Motor neuron (in vitro differentiated cells): ENCODE measurements at regions not wholly inside any gene's neighbourhood (a gene's known extent, or its start where the extent isn't known, plus 50 kb on each side); places are given as distances from the start of the nearest gene placed in this dataset.
"Not testable (repeated sequence)": the region's sequence is repeated elsewhere in the genome, so short reads cannot be mapped to it uniquely, and the experiment has no call there.

Source experiments
- ATAC-seq, 8 experiments: fragments of 200-7000 bp; cut with Tn5 transposase; replicated peaks in 6 of 8; 2 replicates each; pipeline ENCODE4 v1.8.0; 2021; ENCODE audit warnings: mild to moderate bottlenecking in 8 of 8, moderate library complexity in 8 of 8
- H3K27ac ChIP-seq, 2 donors: fragments of 250-450 bp; sonication (Bioruptor Pico); 2 replicates each; pipeline ENCODE4 v1.9.0; 2021; ENCODE audit warnings: antibody characterized with exemption in 2 of 2, mild to moderate bottlenecking in 2 of 2, moderate library complexity in 1 of 2
- H3K4me1 ChIP-seq, 2 donors: fragments of 250-450 bp; sonication (Bioruptor Pico); replicated peaks in 1 of 2; 2 replicates each; pipeline ENCODE4 v1.6.1; 2021; ENCODE audit warnings: antibody characterized with exemption in 2 of 2, mild to moderate bottlenecking in 2 of 2, moderate library complexity in 1 of 2
- H3K4me3 ChIP-seq, 5 donors: fragments of 250-450 bp; sonication (Bioruptor Pico); 2 replicates each; pipeline ENCODE4 v1.9.0; 2021; ENCODE audit warnings: antibody characterized with exemption in 5 of 5, mild to moderate bottlenecking in 5 of 5, moderate library complexity in 4 of 5
- WGBS, 10 experiments: fragments of 450-650 bp; shearing (Covaris generic); methylation state at CpG; one replicate each; pipeline ENCODE4 v1.0.0; 2022; 5-methylcytosine and 5-hydroxymethylcytosine counted together
- in situ Hi-C, 9 experiments: fragments of 400-800 bp; cut with MboI; loops; one replicate each; pipeline ENCODE4 v1.15.0; 2021; ENCODE audit warnings: low sequenced_read_pairs in 9 of 9, low pct_unique_long_range_greater_than_20kb in 2 of 9; ENCODE audit not compliant: unreplicated experiment in 9 of 9

- no peak overlapping the region for H3K4me3 ChIP-seq
- ATAC-seq, result peak in 3 of 8 experiments; percentile 70 to 95 (median 77)
- no peak overlapping the region for H3K27ac ChIP-seq
- WGBS, 10 experiments, result 20 to 100% (median 84%) methylated on average over 2 to 4 of the region's 4 CpGs
- in situ Hi-C loops, result no loop called here
- H3K4me1 ChIP-seq, result no peaks in the 10 kb centered on the region
Observed at GRCh38 chr3:110933821-110934426, 137.7 kb upstream of the NECTIN3 start.

DNA sequence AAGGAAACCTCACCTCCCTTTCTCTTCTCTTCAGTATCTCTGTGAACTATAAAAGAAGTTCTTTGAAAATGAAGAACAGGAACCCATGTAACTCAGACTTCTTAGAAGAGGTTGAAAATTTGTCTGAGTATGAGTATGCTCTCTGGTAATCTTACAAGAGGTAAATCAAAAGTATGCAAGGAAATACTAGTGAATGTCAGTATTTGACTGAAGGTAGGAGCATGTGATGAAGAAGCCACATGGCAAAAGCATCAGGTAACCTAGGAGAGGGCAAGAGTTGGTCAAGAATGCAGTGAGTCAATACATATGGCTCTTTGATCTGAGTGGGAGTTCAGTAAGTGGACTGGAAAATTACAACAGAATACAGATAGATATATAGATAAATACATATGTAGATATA is 133.0 kb upstream of the NECTIN3 start:
- in situ Hi-C loops, result no loop called here
- Histone ChIP-seq H3K4me3 (no peak overlapping the region), H3K4me1 (no peaks in the 10 kb centered on the region), H3K27ac (no peak overlapping the region)
- peak in 1 of 8 experiments; percentile 81 for ATAC-seq

GRCh38 chr3:110940055-110940454 is 131.6 kb upstream of the NECTIN3 start:
- Histone ChIP-seq H3K27ac (no peak overlapping the region), H3K4me1 (no peaks in the 10 kb centered on the region), H3K4me3 (no peak overlapping the region)
- in situ Hi-C loops, result no loop called here
- peak in 1 of 8 experiments; percentile 74 for ATAC-seq
- WGBS, 10 experiments, result 0 to 80% (median 35%) methylated on average over 1 of the region's 1 CpG; no CpG with 5 or more reads in 2 of the 10 experiments

DNA sequence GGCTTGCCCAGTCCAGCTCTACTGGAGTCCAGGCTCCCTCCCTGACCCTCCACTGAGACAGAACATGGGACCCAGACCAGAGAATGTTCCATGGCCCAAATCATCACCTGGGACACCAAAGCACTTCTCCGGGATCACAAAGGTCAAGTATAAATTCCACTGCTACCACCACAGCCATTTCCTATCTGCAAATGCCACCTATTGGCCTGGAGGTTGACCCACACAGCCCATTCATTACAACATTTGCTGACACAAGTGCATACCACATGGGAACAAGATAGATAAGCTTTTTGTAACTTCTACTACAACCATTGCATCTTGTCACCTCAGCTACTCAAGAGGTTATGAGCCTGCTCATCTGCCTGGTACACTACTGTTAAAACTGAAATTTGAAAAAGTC is 126.8 kb upstream of the NECTIN3 start:
- no peak overlapping the region for H3K27ac ChIP-seq
- in situ Hi-C loops, result no loop called here
- 100% methylated on average over 1 of the region's 1 CpG; no CpG with 5 or more reads in 8 of the 10 experiments for WGBS, 10 experiments
- ATAC-seq, result no peak
- H3K4me1 ChIP-seq, result no peaks in the 10 kb centered on the region
- H3K4me3 ChIP-seq, result no peak overlapping the region

GRCh38 chr3:110946810-110947209 is 124.8 kb upstream of the NECTIN3 start:
- H3K4me1 ChIP-seq, result no peaks in the 10 kb centered on the region
- in situ Hi-C loops, result no loop called here
- H3K4me3 ChIP-seq, result no peak overlapping the region
- no peak overlapping the region for H3K27ac ChIP-seq
- peak in 1 of 8 experiments; percentile 40 for ATAC-seq

DNA sequence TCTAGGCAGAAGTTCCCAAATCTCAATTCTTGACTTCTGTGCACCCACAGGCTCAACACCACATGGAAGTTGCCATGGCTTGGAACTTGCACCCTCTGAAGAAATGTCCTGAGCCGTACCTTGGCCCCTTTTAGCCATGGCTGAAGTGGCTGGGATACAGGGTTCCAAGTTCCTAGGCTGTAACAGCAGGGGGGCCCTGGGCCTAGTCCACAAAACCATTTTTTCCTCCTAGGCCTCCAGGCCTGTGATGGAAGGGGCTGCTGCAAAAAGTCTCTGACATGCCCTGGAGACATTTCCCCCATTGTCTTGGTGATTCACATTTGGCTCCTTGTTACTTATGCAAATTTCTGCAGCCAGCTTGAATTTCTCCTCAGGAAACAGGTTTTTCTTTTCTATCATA is 122.4 kb upstream of the NECTIN3 start:
- H3K4me1 ChIP-seq, in situ Hi-C loops, H3K27ac ChIP-seq, ATAC-seq, H3K4me3 ChIP-seq: not testable (repeated sequence)
- WGBS, 10 experiments, result 20 to 100% (median 43%) methylated on average over 1 of the region's 1 CpG; no CpG with 5 or more reads in 5 of the 10 experiments

DNA sequence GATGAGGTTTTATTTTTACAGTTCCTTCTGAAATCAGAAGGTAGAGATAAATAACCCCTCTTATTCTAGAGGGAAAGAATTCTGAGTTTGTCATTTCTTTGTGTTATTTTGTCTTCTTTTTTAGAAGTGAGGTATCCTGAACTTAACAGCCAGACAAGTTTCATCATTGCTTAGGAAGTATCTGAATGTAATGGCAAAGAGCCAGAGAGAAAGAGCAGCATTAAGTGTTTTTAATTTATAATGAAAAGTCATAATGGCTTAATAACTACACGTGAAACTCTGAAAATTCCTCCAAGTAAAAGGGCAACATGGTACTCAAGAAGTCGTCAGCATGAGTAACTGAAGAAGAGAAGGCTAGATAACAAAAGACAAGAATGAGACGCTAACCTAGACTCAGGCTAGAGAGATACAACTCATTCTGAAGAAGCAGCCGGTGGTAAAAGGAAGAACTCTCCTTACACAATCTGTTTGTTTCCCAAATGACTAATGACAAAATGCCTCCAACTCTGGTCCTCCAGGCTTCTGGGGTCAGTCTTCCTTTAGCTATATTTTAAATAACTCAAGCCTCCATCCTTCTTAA is 116.2 kb upstream of the NECTIN3 start:
- in situ Hi-C loops, result no loop called here
- no peak overlapping the region for H3K4me3 ChIP-seq
- H3K4me1 ChIP-seq, result peaks cover 0 to 4% of the 10 kb centered on the region in 2 donors
- no peak for ATAC-seq
- H3K27ac ChIP-seq, result no peak overlapping the region
- 14 to 95% (median 79%) methylated on average over 1 to 4 of the region's 4 CpGs for WGBS, 10 experiments

DNA sequence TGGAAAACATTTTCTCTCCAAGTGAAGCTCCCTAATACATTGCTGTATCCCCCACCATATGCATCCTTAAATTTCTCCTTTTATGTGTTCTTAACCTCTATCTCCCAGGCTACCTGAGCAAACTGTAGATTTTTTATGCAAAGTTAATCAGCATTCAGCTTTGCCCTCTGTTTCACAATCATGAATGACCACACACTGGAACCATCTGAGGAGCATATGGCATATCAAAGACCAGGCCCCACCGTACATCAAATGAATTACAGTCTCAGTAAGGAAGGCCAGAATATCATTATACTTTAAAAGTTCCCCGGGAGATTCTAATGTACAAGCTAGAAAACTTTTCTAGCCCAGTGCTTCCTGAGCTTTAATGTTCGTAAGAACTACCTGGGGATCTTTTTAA is 115.5 kb upstream of the NECTIN3 start:
- 15 to 100% (median 83%) methylated on average over 1 to 3 of the region's 3 CpGs; no CpG with 5 or more reads in 1 of the 10 experiments for WGBS, 10 experiments
- in situ Hi-C loops, result no loop called here
- peak in 3 of 8 experiments; percentile 45 to 55 (median 49) for ATAC-seq
- Histone ChIP-seq H3K4me1 (peaks cover 0 to 4% of the 10 kb centered on the region in 2 donors), H3K27ac (no peak overlapping the region), H3K4me3 (no peak overlapping the region)

DNA sequence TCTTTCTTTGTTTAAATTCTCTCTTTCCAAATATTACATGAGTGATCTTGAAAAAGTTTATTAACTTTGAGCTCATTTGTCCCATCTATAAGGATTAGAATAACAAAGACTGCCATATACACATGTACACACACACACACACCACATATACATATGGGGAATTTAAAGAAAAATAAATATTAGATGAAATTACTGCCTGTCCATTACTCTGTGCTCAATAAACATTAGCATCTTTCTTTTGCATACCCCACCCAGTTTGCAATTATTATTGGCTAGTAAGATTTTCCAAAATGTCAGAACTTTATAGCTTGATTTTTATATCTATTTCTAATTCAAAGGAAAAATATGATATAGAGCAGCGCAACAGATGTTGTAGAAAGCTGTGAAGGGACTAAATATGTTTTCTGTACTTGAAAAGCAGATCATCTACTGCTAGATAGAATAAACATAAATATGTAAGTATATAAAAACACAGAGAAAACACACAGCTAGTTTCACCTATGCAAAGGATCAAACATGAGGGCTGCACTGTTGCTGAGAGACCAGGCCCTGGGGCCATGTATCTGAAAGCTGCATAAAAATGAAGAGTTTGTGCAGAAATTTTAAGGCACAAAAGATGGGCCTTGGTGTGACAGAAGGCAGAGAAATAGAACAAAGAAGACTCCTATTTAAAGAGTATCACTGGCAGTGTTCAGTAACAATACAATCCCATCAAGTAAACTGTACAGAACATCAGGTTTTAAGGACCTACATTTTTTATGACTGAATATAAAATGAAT is 114.2 kb upstream of the NECTIN3 start:
- WGBS, 10 experiments, result 60 to 100% (median 100%) methylated on average over 1 of the region's 1 CpG; no CpG with 5 or more reads in 1 of the 10 experiments
- no peak overlapping the region for H3K27ac ChIP-seq
- H3K4me1 ChIP-seq, result peaks cover 0 to 4% of the 10 kb centered on the region in 2 donors
- in situ Hi-C loops, result no loop called here
- H3K4me3 ChIP-seq, result no peak overlapping the region
- ATAC-seq, result peak in 5 of 8 experiments; percentile 24 to 79 (median 61)

- Histone ChIP-seq H3K27ac (no peak overlapping the region), H3K4me3 (no peak overlapping the region), H3K4me1 (peaks cover 0 to 4% of the 10 kb centered on the region in 2 donors)
- in situ Hi-C loops, result no loop called here
- peak in 2 of 8 experiments; percentile 62 to 67 for ATAC-seq
- WGBS, 10 experiments, result 88 to 100% (median 100%) methylated on average over 1 to 4 of the region's 10 CpGs; no CpG with 5 or more reads in 5 of the 10 experiments
Observed at GRCh38 chr3:110958313-110959147, 113.1 kb upstream of the NECTIN3 start.

GRCh38 chr3:110965976-110966375 is 105.6 kb upstream of the NECTIN3 start:
- H3K4me3 ChIP-seq, result no peak overlapping the region
- WGBS, 10 experiments, result 67 to 100% (median 90%) methylated on average over 1 to 5 of the region's 5 CpGs; no CpG with 5 or more reads in 3 of the 10 experiments
- no peaks in the 10 kb centered on the region for H3K4me1 ChIP-seq
- no peak overlapping the region for H3K27ac ChIP-seq
- ATAC-seq, result no peak
- in situ Hi-C loops, result no loop called here

- in situ Hi-C loops, result no loop called here
- no peak for ATAC-seq
- peak overlapping the region in 1 of 5 donors; percentile 11 for H3K4me3 ChIP-seq
- no peaks in the 10 kb centered on the region for H3K4me1 ChIP-seq
- H3K27ac ChIP-seq, result no peak overlapping the region
- 40 to 100% (median 75%) methylated on average over 1 to 3 of the region's 3 CpGs; no CpG with 5 or more reads in 2 of the 10 experiments for WGBS, 10 experiments
Observed at GRCh38 chr3:110966966-110967663, 104.5 kb upstream of the NECTIN3 start.
